ENCODE measurements at regions not wholly inside any gene's neighbourhood (a gene's known extent, or its start where the extent isn't known, plus 50 kb on each side); places are given as distances from the start of the nearest gene placed in this dataset.

- H3K4me3 ChIP-seq (ENCODE audit: low read depth in 2 of 2, low read length in 1 of 2) = no peak overlapping the region
- CTCF ChIA-PET = no interaction called here
- no peak for DNase-seq
- no peaks in the 10 kb centered on the region for H3K9me3 ChIP-seq
- no peak overlapping the region for H2AFZ ChIP-seq (ENCODE audit: low read depth)
- H3K79me2 ChIP-seq (ENCODE audit: insufficient read depth) = no peaks in the 10 kb centered on the region
- no peaks in the 10 kb centered on the region for H3K9me2 ChIP-seq
- no peaks in the 10 kb centered on the region for H3F3A ChIP-seq (replicated peaks; ENCODE audit: insufficient read depth)
- H3K36me3 ChIP-seq (replicated peaks in 1 of 2; ENCODE audit: control insufficient read depth in 1 of 2, insufficient read depth in 2 of 2, low read length in 1 of 2) = no peaks in the 10 kb centered on the region
- POLR2A ChIA-PET = no interaction called here
- 41% methylated on average over 4 of the region's 4 CpGs for WGBS (ENCODE audit: low lambda C conversion rate)
- TF ChIP-seq FOXJ3 (CRISPR knock-in tag; IDR thresholded peaks at IDR 0.05) = no peak
- TF ChIP-seq RAD21 (IDR thresholded peaks at IDR 0.05; ENCODE audit: low read length) = no peak
- no peak for TF ChIP-seq YY1 (IDR thresholded peaks at IDR 0.05; ENCODE audit: low read depth)
- TF ChIP-seq EZH2phosphoT487 (IDR thresholded peaks at IDR 0.05; ENCODE audit: borderline replicate concordance, low read depth) = no peak
- TF ChIP-seq, protein P1, sequence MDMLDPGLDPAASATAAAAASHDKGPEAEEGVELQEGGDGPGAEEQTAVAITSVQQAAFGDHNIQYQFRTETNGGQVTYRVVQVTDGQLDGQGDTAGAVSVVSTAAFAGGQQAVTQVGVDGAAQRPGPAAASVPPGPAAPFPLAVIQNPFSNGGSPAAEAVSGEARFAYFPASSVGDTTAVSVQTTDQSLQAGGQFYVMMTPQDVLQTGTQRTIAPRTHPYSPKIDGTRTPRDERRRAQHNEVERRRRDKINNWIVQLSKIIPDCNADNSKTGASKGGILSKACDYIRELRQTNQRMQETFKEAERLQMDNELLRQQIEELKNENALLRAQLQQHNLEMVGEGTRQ (IDR thresholded peaks at IDR 0.05; ENCODE audit: borderline replicate concordance, low read depth, low read length) = no peak
- TF ChIP-seq EP300 (IDR thresholded peaks at IDR 0.05; ENCODE audit: borderline replicate concordance in 1 of 2, low read depth in 1 of 2, low read length in 1 of 2) = no peak
- no peak for TF ChIP-seq RCOR1 (IDR thresholded peaks at IDR 0.05; ENCODE audit: low read length)
- TF ChIP-seq GABPA (IDR thresholded peaks at IDR 0.05; ENCODE audit: low read depth) = no peak
- no peak overlapping the region for H3K27ac ChIP-seq (ENCODE audit: low read depth in 2 of 2, low read length in 1 of 2)
- H3K4me2 ChIP-seq = no peak overlapping the region
- no peak overlapping the region for H3K9ac ChIP-seq
- no peaks in the 10 kb centered on the region for H3K4me1 ChIP-seq (ENCODE audit: control insufficient read depth in 1 of 2, insufficient read depth in 2 of 2, low read depth in 1 of 2, low read length in 1 of 2)
- H4K20me1 ChIP-seq (ENCODE audit: insufficient read depth) = no peaks in the 10 kb centered on the region
- H3K27me3 ChIP-seq (ENCODE audit: insufficient read depth) = no peaks in the 10 kb centered on the region
These were observed 634.3 kb downstream of the TBC1D32 start for GRCh38 chr6:120700001-120700400.

DNA sequence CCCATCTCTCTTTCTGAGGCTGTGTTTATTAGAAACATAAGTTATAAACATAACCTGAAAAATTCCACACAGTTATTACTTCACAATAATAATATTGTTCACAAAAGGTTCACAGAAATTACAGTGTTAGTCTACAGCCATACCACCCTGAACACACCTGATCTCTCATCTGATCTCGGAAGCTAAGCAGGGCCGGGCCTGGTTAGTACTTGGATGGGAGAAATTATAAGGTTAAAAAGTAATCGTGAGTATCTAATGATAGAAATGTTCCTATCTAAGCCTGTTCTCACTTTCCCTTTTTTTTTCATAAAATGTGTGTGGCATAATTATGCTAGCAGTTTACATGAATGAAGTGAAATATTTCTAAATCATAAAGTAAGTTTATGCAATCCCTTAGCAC is 647.8 kb downstream of the TBC1D32 start:
- no peak overlapping the region for H2AFZ ChIP-seq (ENCODE audit: low read depth)
- no peaks in the 10 kb centered on the region for H4K20me1 ChIP-seq (ENCODE audit: insufficient read depth)
- no peaks in the 10 kb centered on the region for H3K27me3 ChIP-seq (ENCODE audit: insufficient read depth)
- whole genome bisulfite sequencing (ENCODE audit: low lambda C conversion rate) = 30% methylated on average over 3 of the region's 3 CpGs
- CTCF ChIA-PET = no interaction called here
- H3F3A ChIP-seq (replicated peaks; ENCODE audit: insufficient read depth) = no peaks in the 10 kb centered on the region
- no peak overlapping the region for H3K4me2 ChIP-seq
- no peak overlapping the region for H3K4me3 ChIP-seq (ENCODE audit: low read depth in 2 of 2, low read length in 1 of 2)
- no peak for DNase-seq
- H3K9me2 ChIP-seq = no peaks in the 10 kb centered on the region
- POLR2A ChIA-PET = no interaction called here
- no peak overlapping the region for H3K9ac ChIP-seq
- no peak overlapping the region for H3K27ac ChIP-seq (ENCODE audit: low read depth in 2 of 2, low read length in 1 of 2)
- H3K79me2 ChIP-seq (ENCODE audit: insufficient read depth) = no peaks in the 10 kb centered on the region
- no peaks in the 10 kb centered on the region; the same call in 1 of the 2 replicates for H3K9me3 ChIP-seq
- no peaks in the 10 kb centered on the region for H3K36me3 ChIP-seq (replicated peaks in 1 of 2; ENCODE audit: control insufficient read depth in 1 of 2, insufficient read depth in 2 of 2, low read length in 1 of 2)
- no peaks in the 10 kb centered on the region; a peak in 1 of 4 replicates for H3K4me1 ChIP-seq (ENCODE audit: control insufficient read depth in 1 of 2, insufficient read depth in 2 of 2, low read depth in 1 of 2, low read length in 1 of 2)
- TF ChIP-seq, protein P2, sequence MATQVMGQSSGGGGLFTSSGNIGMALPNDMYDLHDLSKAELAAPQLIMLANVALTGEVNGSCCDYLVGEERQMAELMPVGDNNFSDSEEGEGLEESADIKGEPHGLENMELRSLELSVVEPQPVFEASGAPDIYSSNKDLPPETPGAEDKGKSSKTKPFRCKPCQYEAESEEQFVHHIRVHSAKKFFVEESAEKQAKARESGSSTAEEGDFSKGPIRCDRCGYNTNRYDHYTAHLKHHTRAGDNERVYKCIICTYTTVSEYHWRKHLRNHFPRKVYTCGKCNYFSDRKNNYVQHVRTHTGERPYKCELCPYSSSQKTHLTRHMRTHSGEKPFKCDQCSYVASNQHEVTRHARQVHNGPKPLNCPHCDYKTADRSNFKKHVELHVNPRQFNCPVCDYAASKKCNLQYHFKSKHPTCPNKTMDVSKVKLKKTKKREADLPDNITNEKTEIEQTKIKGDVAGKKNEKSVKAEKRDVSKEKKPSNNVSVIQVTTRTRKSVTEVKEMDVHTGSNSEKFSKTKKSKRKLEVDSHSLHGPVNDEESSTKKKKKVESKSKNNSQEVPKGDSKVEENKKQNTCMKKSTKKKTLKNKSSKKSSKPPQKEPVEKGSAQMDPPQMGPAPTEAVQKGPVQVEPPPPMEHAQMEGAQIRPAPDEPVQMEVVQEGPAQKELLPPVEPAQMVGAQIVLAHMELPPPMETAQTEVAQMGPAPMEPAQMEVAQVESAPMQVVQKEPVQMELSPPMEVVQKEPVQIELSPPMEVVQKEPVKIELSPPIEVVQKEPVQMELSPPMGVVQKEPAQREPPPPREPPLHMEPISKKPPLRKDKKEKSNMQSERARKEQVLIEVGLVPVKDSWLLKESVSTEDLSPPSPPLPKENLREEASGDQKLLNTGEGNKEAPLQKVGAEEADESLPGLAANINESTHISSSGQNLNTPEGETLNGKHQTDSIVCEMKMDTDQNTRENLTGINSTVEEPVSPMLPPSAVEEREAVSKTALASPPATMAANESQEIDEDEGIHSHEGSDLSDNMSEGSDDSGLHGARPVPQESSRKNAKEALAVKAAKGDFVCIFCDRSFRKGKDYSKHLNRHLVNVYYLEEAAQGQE (IDR thresholded peaks at IDR 0.05; ENCODE audit: low read depth, low read length) = no peak
- TF ChIP-seq SMC3 (IDR thresholded peaks at IDR 0.05; ENCODE audit: low read depth, low read length) = no peak
- TF ChIP-seq RFX5 (IDR thresholded peaks at IDR 0.05; ENCODE audit: low read length) = no peak
- TF ChIP-seq JUND (IDR thresholded peaks at IDR 0.05) = no peak
- TF ChIP-seq NRF1 (IDR thresholded peaks at IDR 0.05; ENCODE audit: low read depth, low read length) = no peak
- TF ChIP-seq RAD21 (IDR thresholded peaks at IDR 0.05; ENCODE audit: low read length) = no peak
- no peak for TF ChIP-seq GABPA (IDR thresholded peaks at IDR 0.05; ENCODE audit: low read depth)
- no peak for TF ChIP-seq POLR2AphosphoS5 (IDR thresholded peaks at IDR 0.05; ENCODE audit: low read depth, low read length)
- TF ChIP-seq TCF12 (IDR thresholded peaks at IDR 0.05) = no peak
- no peak for TF ChIP-seq EZH2phosphoT487 (IDR thresholded peaks at IDR 0.05; ENCODE audit: borderline replicate concordance, low read depth)
- TF ChIP-seq, protein P3, sequence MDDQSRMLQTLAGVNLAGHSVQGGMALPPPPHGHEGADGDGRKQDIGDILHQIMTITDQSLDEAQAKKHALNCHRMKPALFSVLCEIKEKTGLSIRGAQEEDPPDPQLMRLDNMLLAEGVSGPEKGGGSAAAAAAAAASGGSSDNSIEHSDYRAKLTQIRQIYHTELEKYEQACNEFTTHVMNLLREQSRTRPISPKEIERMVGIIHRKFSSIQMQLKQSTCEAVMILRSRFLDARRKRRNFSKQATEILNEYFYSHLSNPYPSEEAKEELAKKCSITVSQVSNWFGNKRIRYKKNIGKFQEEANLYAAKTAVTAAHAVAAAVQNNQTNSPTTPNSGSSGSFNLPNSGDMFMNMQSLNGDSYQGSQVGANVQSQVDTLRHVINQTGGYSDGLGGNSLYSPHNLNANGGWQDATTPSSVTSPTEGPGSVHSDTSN (IDR thresholded peaks at IDR 0.05) = no peak
- TF ChIP-seq USF1 (IDR thresholded peaks at IDR 0.05; ENCODE audit: borderline replicate concordance, low read depth) = no peak
- TF ChIP-seq, protein P1 (IDR thresholded peaks at IDR 0.05; ENCODE audit: borderline replicate concordance, low read depth, low read length) = no peak
- TF ChIP-seq ELF1 (IDR thresholded peaks at IDR 0.05) = no peak
- no peak for TF ChIP-seq NFIC (IDR thresholded peaks at IDR 0.05; ENCODE audit: borderline replicate concordance)
- TF ChIP-seq, protein P4, sequence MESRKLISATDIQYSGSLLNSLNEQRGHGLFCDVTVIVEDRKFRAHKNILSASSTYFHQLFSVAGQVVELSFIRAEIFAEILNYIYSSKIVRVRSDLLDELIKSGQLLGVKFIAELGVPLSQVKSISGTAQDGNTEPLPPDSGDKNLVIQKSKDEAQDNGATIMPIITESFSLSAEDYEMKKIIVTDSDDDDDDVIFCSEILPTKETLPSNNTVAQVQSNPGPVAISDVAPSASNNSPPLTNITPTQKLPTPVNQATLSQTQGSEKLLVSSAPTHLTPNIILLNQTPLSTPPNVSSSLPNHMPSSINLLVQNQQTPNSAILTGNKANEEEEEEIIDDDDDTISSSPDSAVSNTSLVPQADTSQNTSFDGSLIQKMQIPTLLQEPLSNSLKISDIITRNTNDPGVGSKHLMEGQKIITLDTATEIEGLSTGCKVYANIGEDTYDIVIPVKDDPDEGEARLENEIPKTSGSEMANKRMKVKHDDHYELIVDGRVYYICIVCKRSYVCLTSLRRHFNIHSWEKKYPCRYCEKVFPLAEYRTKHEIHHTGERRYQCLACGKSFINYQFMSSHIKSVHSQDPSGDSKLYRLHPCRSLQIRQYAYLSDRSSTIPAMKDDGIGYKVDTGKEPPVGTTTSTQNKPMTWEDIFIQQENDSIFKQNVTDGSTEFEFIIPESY (IDR thresholded peaks at IDR 0.05; ENCODE audit: borderline replicate concordance, low read depth) = no peak
